ENCODE measurements at regions not wholly inside any gene's neighbourhood (a gene's known extent, or its start where the extent isn't known, plus 50 kb on each side); places are given as distances from the start of the nearest gene placed in this dataset.

GRCh38 chr20:24786111-24786495 lies 163.0 kb upstream of the CST7 start:
- Histone ChIP-seq H3K9ac (ENCODE audit: insufficient read depth, low read length, poor library complexity, severe bottlenecking) (no peak overlapping the region), H3K4me1 (ENCODE audit: control insufficient read depth in 1 of 2, insufficient read depth in 2 of 2, low read length in 2 of 2) (peaks cover 0 to 3% of the 10 kb centered on the region in 2 donors), H3K4me3 (replicated peaks in 1 of 3; ENCODE audit: low read depth in 2 of 3, low read length in 3 of 3) (no peak overlapping the region), H4K20me1 (ENCODE audit: insufficient read depth, low read length) (no peaks in the 10 kb centered on the region), H3K27me3 (ENCODE audit: control insufficient read depth in 2 of 2, insufficient read depth in 2 of 2, low read length in 2 of 2) (no peaks in the 10 kb centered on the region), H3K4me2 (replicated peaks; ENCODE audit: extremely low read depth, low read length, poor library complexity, severe bottlenecking) (no peak overlapping the region), H3K36me3 (replicated peaks in 1 of 2; ENCODE audit: control insufficient read depth in 1 of 2, insufficient read depth in 2 of 2, low read length in 2 of 2) (no peaks in the 10 kb centered on the region), H3K27ac (ENCODE audit: low read depth in 1 of 2, low read length in 2 of 2) (no peak overlapping the region), H3K79me2 (ENCODE audit: insufficient read depth, low read length) (no peaks in the 10 kb centered on the region), H2AFZ (ENCODE audit: insufficient read depth, low read depth, low read length, poor library complexity, severe bottlenecking) (no peak overlapping the region), H3K9me3 (replicated peaks in 1 of 2; ENCODE audit: control insufficient read depth in 1 of 2, insufficient read depth in 1 of 2, low read length in 2 of 2) (no peaks in the 10 kb centered on the region)
- Mint-ChIP-seq H3K4me1 (peaks cover 25% of the 10 kb centered on the region), H3K36me3 (no peaks in the 10 kb centered on the region), H3K27ac (no peak overlapping the region), H3K27me3 (ENCODE audit: low read depth in 3 of 3) (peaks cover 0 to 3% (median 3%) of the 10 kb centered on the region in 3 donors), H3K4me3 (no peak overlapping the region), H3K9me3 (peaks cover 0 to 2% (median 0%) of the 10 kb centered on the region in 7 donors)
- DNase-seq = no peak
- TF ChIP-seq, protein P1, sequence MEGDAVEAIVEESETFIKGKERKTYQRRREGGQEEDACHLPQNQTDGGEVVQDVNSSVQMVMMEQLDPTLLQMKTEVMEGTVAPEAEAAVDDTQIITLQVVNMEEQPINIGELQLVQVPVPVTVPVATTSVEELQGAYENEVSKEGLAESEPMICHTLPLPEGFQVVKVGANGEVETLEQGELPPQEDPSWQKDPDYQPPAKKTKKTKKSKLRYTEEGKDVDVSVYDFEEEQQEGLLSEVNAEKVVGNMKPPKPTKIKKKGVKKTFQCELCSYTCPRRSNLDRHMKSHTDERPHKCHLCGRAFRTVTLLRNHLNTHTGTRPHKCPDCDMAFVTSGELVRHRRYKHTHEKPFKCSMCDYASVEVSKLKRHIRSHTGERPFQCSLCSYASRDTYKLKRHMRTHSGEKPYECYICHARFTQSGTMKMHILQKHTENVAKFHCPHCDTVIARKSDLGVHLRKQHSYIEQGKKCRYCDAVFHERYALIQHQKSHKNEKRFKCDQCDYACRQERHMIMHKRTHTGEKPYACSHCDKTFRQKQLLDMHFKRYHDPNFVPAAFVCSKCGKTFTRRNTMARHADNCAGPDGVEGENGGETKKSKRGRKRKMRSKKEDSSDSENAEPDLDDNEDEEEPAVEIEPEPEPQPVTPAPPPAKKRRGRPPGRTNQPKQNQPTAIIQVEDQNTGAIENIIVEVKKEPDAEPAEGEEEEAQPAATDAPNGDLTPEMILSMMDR (IDR thresholded peaks at IDR 0.05) = no peak
- intact Hi-C loops (cut with micrococcal nuclease) = no loop called here
- WGBS (ENCODE audit: insufficient coverage) = 87% methylated on average over 11 of the region's 12 CpGs

- Mint-ChIP-seq H3K4me1 (peaks cover 28% of the 10 kb centered on the region), H3K4me3 (no peak overlapping the region), H3K9me3 (peaks cover 0 to 2% (median 0%) of the 10 kb centered on the region in 7 donors), H3K27ac (no peak overlapping the region), H3K27me3 (ENCODE audit: low read depth in 3 of 3) (peaks cover 0 to 3% (median 3%) of the 10 kb centered on the region in 3 donors), H3K36me3 (no peaks in the 10 kb centered on the region)
- Histone ChIP-seq H3K9ac (ENCODE audit: insufficient read depth, low read length, poor library complexity, severe bottlenecking) (no peak overlapping the region), H4K20me1 (ENCODE audit: insufficient read depth, low read length) (no peaks in the 10 kb centered on the region), H3K79me2 (ENCODE audit: insufficient read depth, low read length) (no peaks in the 10 kb centered on the region), H3K9me3 (replicated peaks in 1 of 2; ENCODE audit: control insufficient read depth in 1 of 2, insufficient read depth in 1 of 2, low read length in 2 of 2) (no peaks in the 10 kb centered on the region), H3K27me3 (ENCODE audit: control insufficient read depth in 2 of 2, insufficient read depth in 2 of 2, low read length in 2 of 2) (no peaks in the 10 kb centered on the region), H3K27ac (ENCODE audit: low read depth in 1 of 2, low read length in 2 of 2) (no peak overlapping the region), H2AFZ (ENCODE audit: insufficient read depth, low read depth, low read length, poor library complexity, severe bottlenecking) (no peak overlapping the region), H3K4me1 (ENCODE audit: control insufficient read depth in 1 of 2, insufficient read depth in 2 of 2, low read length in 2 of 2) (peaks cover 0 to 3% of the 10 kb centered on the region in 2 donors), H3K4me2 (replicated peaks; ENCODE audit: extremely low read depth, low read length, poor library complexity, severe bottlenecking) (no peak overlapping the region), H3K4me3 (replicated peaks in 1 of 3; ENCODE audit: low read depth in 2 of 3, low read length in 3 of 3) (no peak overlapping the region), H3K36me3 (replicated peaks in 1 of 2; ENCODE audit: control insufficient read depth in 1 of 2, insufficient read depth in 2 of 2, low read length in 2 of 2) (no peaks in the 10 kb centered on the region)
- DNase-seq = no peak
- WGBS (ENCODE audit: insufficient coverage) = 91% methylated on average over 6 of the region's 7 CpGs
- TF ChIP-seq, protein P1 (IDR thresholded peaks at IDR 0.05) = no peak
- intact Hi-C loops (cut with micrococcal nuclease) = no loop called here
These were observed 162.4 kb upstream of the CST7 start for GRCh38 chr20:24786646-24787045.

Data from CD14-positive monocyte (primary cell).